Left kidney (tissue), 1 donor: ENCODE measurements at regions not wholly inside any gene's neighbourhood (a gene's known extent, or its start where the extent isn't known, plus 50 kb on each side); places are given as distances from the start of the nearest gene placed in this dataset.
"Not testable (repeated sequence)": the region's sequence is repeated elsewhere in the genome, so short reads cannot be mapped to it uniquely, and the experiment has no call there.

Source experiments
- DNase-seq: peaks from one replicate; pipeline ENCODE4 v3.0.0-alpha.2; 2013

- no peak for DNase-seq
These were observed 54.1 kb upstream of the SHLD1 start for GRCh38 chr20:5696011-5696559.

DNA sequence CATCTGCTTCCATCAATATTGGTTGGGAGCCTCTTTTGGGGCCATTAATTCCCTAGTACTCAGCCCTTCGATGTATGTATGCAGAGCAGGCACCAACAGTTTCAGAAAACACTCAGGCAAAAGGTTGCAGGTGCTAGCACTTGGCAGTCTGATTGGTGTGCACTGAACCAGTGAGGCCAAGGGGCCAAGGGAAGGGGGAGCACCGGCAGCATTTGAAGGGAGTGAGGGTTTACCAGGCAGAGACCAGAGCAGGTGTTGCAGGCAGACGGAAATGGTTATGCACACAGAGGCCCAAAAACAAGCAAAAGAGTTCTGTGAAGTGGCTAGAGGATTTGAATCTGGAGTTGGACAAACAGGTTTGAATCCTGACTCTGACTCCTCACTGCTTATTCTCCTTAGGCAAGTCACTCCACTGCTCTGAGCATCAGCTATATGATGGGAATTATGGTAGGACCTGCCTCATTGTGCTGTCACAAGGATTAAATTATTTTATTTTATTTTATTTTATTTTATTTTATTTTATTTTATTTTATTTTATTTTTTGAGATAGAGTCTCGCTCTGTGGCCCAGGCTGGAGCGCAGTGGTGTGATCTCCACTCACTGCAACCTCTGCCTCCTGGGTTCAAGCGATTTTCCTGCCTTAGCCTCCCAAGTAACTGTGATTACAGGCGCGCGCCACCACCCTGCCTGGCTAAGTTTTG is 58.1 kb upstream of the SHLD1 start:
- DNase-seq: peak; percentile 47

GRCh38 chr20:5689463-5689862 is 60.7 kb upstream of the SHLD1 start:
- DNase-seq: no peak

DNA sequence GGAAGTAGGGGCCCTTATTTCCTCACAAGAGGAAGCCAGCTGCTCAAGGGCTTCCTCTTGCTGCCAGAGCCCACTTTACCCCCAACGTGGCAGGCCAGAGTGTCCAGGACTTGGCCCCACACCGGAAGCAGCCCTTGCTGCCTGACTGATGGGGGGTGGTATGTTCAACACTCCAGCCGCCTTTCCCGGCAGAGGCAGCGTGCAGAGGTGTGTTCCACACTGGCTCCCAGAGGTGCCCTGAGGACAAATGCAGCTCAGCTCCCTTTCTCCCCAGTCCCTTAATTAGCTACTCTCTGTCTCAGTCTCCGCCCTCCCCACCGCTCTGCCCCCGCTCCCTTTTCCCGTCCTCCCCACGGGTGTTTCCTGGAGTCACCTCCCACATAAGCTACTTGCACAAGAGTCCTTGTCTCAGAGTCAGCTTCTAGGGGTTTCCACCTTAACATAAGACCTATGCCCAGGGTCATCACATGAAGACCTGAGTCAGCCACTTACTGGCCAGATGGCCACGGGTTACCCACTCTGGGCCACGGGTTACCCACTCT is 61.7 kb upstream of the SHLD1 start:
- DNase-seq: no peak

- no peak for DNase-seq
These were observed 62.3 kb upstream of the SHLD1 start for GRCh38 chr20:5687884-5688283.

DNA sequence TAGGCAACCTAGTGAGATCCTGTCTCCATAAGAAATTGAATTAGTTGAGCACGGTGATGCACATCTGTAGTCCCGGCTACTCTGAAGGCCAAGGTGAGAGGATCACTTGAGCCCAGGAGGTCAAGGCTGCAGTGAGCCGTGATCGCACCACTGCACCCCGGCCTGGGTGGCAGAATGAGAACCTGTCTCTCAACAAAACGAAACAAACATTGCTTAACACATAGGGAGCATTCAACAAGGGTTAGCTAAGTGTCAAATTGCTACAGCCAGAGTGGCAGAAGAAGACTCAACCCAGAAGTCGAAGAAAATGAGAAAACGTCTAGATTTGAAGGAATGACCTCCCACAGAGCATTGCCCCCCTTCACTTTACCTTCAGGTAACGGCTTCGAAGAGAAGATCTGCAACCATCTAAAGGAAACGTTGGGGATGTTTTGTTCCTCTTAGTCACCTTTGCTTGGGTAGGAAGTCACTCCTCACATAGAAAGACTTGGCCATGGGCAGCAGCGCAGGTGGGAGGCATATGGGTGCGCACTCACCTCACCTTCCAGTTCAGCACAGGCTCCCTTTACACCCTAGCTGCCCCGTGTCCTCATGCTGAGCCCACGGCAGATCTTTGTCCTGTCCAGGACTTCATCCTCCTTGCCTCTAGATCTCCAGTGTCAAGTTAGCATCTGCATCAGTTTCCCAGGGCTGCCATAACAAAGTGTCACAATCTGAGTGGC is 63.7 kb upstream of the SHLD1 start:
- no peak for DNase-seq

DNA sequence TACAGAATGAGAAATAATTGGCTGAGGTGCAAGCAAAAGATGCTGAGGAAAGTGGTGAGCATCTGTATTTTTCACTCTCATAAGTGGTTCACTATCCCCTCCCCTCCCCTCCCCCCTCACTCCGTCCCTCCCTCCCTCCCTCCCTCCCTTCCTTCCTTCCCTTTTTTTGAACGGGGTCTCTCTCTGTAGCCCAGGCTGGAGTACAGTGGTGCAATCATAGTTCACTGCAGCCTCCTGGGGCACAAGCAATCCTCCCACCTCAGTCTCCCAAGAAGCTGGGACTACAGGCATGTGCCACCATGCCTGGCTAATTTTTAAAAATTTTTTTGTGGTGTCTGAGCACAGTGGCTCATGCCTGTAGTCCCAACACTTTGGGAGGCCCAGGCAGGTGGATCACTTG is 67.6 kb upstream of the SHLD1 start:
- not testable (repeated sequence) for DNase-seq

DNA sequence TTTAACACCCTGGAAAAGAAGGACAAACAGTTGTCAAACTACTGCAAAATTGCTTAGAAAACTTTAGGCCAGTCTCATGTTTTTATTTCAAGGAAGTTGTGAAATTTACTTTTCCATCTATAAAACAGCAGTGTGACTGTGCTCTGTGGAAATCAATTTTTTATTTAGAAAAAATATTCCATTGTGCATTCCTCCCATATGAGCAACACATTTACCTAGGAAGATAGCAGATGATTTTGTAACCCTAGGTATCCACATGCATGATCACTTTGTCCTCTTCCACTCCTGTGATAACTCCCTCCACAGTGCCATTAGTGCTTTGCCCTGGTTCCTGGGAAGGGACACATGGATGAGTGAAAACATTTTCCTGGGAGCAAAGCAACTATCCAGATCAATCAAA is 69.4 kb upstream of the GPCPD1 start:
- DNase-seq: no peak

DNA sequence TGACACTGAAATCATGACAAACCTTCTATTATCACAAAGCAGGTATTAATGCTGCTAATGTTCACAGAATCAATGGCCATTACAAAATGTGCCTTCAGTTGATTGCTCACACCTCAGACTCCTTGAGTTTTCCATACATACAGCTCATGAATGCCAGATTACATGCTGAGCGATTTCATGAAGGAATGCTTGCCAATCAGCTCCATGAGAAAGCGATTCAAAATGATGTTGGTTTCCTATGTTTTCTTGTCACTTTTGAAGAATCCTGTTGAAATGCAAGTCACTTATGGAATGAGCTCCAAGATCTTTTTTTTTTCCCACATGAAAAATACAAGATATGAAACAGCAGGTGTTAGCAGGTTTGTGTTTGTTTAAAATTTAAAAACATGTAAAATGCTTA is 68.0 kb upstream of the GPCPD1 start:
- DNase-seq: no peak

DNA sequence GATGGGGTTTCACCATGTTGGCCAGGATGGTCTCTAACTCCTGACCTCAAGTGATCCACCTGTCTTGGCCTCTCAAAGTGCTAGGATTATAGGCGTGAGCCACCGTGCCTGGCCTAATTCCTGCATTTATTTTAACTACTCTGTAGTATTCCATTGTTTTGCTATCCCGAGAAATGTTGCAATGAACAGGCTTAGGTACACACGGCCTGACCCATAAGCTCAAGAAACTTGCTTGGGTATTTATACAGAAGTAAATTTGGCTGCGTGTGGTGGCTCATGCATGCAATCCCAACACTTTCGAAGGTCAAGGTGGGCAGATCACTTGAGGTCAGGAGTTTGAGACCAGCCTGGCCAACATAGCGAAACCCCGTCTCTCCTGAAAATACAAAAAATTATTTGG is 67.1 kb upstream of the GPCPD1 start:
- DNase-seq: not testable (repeated sequence)

- no peak for DNase-seq
These were observed 66.6 kb upstream of the GPCPD1 start for GRCh38 chr20:5677389-5677788.

- DNase-seq: no peak
These were observed 64.6 kb upstream of the GPCPD1 start for GRCh38 chr20:5675103-5676091.

GRCh38 chr20:5674176-5674660 is 63.4 kb upstream of the GPCPD1 start:
- no peak for DNase-seq

DNA sequence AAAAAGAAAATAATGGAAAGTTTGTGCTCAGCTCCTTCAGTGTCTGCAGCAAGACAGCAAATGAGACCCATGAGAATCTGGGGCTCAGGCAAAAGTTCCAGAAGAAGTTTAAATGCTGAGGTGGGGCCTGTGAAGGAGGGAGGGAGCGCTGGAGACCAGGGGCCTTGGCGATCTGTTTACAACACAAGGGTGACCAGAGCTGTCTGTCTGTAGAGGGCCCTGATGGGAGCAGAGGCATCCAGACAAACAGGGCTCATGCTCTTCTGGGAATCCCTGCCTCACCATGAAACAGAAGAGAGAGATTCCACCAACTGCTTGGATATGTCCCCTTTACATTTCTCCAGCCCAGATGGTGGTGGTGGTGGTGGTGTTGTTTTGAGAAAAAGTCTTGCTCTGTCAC is 60.1 kb upstream of the GPCPD1 start:
- DNase-seq: no peak

GRCh38 chr20:5670036-5670536 is 59.3 kb upstream of the GPCPD1 start:
- DNase-seq: no peak

DNA sequence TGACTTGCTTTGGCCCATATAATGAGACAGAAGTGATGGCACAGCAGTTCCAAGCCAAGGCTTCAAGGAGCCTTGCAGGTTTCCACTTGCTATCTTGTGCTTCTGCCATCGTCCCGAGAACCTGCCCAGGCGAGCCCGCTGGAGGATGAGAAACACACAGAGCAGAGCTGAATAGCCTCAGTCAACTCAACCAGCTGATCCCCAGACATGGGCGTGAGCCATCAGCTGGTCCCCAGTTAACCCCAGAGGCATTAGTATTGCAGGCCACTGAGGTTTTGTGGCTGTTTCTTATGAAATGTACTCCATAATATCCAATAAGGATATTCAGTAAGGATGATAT is 57.7 kb upstream of the GPCPD1 start:
- no peak for DNase-seq

DNA sequence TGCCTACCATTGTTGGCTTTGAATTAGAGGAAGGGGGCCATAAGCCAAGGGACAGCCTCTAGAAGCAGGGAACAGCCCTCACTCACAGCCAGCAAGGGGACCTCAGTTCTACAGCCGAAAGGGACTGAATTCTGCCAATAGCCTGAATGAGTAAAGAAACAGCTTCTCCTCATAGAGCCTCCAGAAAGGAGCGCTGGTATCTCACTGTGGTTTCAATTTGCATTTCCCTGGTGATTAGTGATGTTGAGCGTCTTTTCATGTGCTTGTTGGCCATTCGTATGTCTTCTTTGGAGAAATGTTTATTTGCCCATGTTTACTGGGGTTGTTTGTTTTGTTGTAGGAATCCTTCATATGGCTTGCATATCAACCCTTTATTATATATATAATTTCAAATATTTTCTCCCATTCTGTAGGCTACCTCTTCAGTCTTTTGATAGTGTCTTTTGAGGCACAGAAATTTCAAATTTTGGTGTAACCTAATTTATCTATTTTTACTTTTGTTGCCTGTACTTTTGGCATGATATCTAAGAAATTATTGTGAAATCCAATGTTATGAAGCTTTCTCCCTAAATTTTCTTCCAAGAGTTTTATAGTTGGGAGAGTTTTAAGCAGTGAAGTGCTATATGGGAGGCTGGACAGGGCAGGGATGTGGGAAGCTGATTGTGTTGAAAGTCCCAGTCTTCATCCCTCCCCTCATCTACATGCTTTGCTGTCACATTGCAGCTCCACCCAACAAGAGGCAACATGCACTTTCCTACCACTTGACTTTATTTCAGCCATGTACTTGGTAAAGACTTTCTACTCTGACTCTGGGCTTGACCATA is 57.1 kb upstream of the GPCPD1 start:
- no peak for DNase-seq

- no peak for DNase-seq
These were observed 54.6 kb upstream of the GPCPD1 start for GRCh38 chr20:5665417-5665816.

GRCh38 chr20:5663396-5663795 is 52.6 kb upstream of the GPCPD1 start:
- no peak for DNase-seq

DNA sequence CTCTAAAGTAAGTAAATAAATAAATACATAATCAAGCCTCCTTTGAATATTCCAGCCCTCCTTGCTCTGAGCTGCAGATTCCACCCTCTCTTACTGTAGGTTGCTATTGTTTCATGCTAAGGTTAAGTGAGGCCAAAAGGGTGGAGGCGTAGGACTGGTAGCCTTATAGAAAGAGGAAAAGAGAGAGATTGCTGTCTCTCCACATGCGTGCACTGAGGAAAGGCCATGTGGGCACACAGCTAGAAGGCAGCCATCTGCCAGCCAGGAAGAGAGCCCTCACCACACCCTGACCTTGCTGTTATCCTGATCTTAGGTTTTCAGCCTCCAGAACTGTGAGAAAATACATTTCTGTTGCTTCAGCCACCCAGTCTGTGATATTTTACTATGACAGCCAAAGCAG is 52.0 kb upstream of the GPCPD1 start:
- no peak for DNase-seq

GRCh38 chr20:5660756-5661155 is 50.0 kb upstream of the GPCPD1 start:
- not testable (repeated sequence) for DNase-seq
